Liver (tissue), 3 donors: ENCODE measurements at regions not wholly inside any gene's neighbourhood (a gene's known extent, or its start where the extent isn't known, plus 50 kb on each side); places are given as distances from the start of the nearest gene placed in this dataset.

ENCODE experiments used
- CTCF ChIP-seq: fragments of 150-350 bp; IDR thresholded peaks from 2 replicates; pipeline ENCODE4 v1.5.1; 2017; ENCODE audit warnings: improper control_type of control experiment, low read depth, low read length; ENCODE audit not compliant: missing input control
- GABPA ChIP-seq, 2 donors: IDR thresholded peaks in 1 of 2; conservative IDR thresholded peaks in 1 of 2; 2 replicates each; pipeline ENCODE4 v1.6.1; 2016; ENCODE audit warnings: antibody characterized with exemption in 2 of 2, mild to moderate bottlenecking in 1 of 2, moderate library complexity in 1 of 2
- HNF4A ChIP-seq, 2 donors: conservative IDR thresholded peaks; 2 replicates each; pipeline ENCODE4 v1.6.1; 2016; ENCODE audit warnings: antibody characterized with exemption in 2 of 2, mild to moderate bottlenecking in 2 of 2
- HNF4G ChIP-seq: IDR thresholded peaks from 2 replicates; pipeline ENCODE4 v1.6.1; 2016; ENCODE audit warnings: antibody characterized with exemption
- JUND ChIP-seq, 2 donors: IDR thresholded peaks; 2 replicates each; pipeline ENCODE4 v1.6.1; 2016; ENCODE audit warnings: antibody characterized with exemption in 2 of 2
- MAX ChIP-seq: IDR thresholded peaks from 2 replicates; pipeline ENCODE4 v1.6.1; 2016; ENCODE audit warnings: antibody characterized with exemption
- NR2F2 ChIP-seq: IDR thresholded peaks from 2 replicates; pipeline ENCODE4 v1.6.1; 2016; ENCODE audit warnings: antibody characterized with exemption
- YY1 ChIP-seq: IDR thresholded peaks from 2 replicates; pipeline ENCODE4 v1.6.1; 2016; ENCODE audit warnings: antibody characterized with exemption, mild to moderate bottlenecking
- donor health status: healthy.
- donor health status: healthy.

GRCh38 chr9:99490729-99491128 lies 268.6 kb downstream of the SEC61B start:
- TF ChIP-seq NR2F2 (no peak), GABPA (IDR thresholded peaks at IDR 0.05 in 1 of 2, conservative IDR thresholded peaks at IDR 0.05 in 1 of 2) (no peak), MAX (no peak), HNF4G (no peak), HNF4A (conservative IDR thresholded peaks at IDR 0.05) (no peak), YY1 (no peak), CTCF (no peak), JUND (IDR thresholded peaks at IDR 0.05) (no peak)
